SK-N-SH (cell line): ENCODE measurements at regions not wholly inside any gene's neighbourhood (a gene's known extent, or its start where the extent isn't known, plus 50 kb on each side); places are given as distances from the start of the nearest gene placed in this dataset.

Experiments used
- CTCF ChIA-PET: fragments of 300-600, 350-600 bp; formaldehyde crosslinking; extraction: SDS; loops from one replicate; lab custom pipeline; 2021; lab: Yijun Ruan, JAX
- POLR2A ChIA-PET: fragments of 350-600 bp; sonication (Branson Sonifier 250); formaldehyde crosslinking; extraction: SDS; loops from one replicate; lab custom pipeline; 2020; ENCODE audit warnings: antibody characterized with exemption, inconsistent platforms; lab: Yijun Ruan, JAX
- DNase-seq: peaks from one replicate; pipeline ENCODE4 v3.0.0; 2012
- H2AFZ ChIP-seq: fragments of 200-600 bp; sonication (generic); 2 replicates; pipeline ENCODE4 v1.8.1; 2016; ENCODE audit warnings: antibody characterized with exemption, mild to moderate bottlenecking, low read depth
- H3F3A ChIP-seq: fragments of 200-600 bp; sonication (generic); replicated peaks from 2 replicates; pipeline ENCODE3; 2016; ENCODE audit warnings: antibody characterized with exemption, mild to moderate bottlenecking; ENCODE audit not compliant: insufficient read depth
- H3K27ac ChIP-seq, 2 experiments: fragments of 200-500 bp in 1 of 2; fragments of 200-600 bp in 1 of 2; sonication (Bioruptor generic) in 1 of 2; sonication (generic), shearing (Covaris generic) in 1 of 2; 2 replicates each; pipeline versions ENCODE4 v1.5.1 to v1.6.1; 2014 to 2016; ENCODE audit warnings: low read depth in 2 of 2, inconsistent platforms in 1 of 2, low read length in 1 of 2, mild to moderate bottlenecking in 1 of 2, mixed read lengths in 1 of 2
- H3K27me3 ChIP-seq: fragments of 200-600 bp; sonication (generic), shearing (Covaris generic); 2 replicates; pipeline ENCODE4 v1.6.1; 2016; ENCODE audit warnings: mixed run types; ENCODE audit not compliant: insufficient read depth
- H3K36me3 ChIP-seq, 2 experiments: fragments of 200-500 bp in 1 of 2; fragments of 200-600 bp in 1 of 2; sonication (Bioruptor generic) in 1 of 2; sonication (generic) in 1 of 2; replicated peaks in 1 of 2; 2 replicates each; pipeline versions ENCODE3 to v1.5.1; 2014 to 2016; ENCODE audit warnings: low read length in 1 of 2, mild to moderate bottlenecking in 1 of 2; ENCODE audit not compliant: insufficient read depth in 2 of 2, control insufficient read depth in 1 of 2
- H3K4me1 ChIP-seq, 2 experiments: fragments of 200-500 bp in 1 of 2; fragments of 200-600 bp in 1 of 2; sonication (Bioruptor generic) in 1 of 2; sonication (generic), shearing (Covaris generic) in 1 of 2; 2 replicates each; pipeline versions ENCODE4 v1.5.1 to v1.6.1; 2014 to 2016; ENCODE audit warnings: low read depth in 1 of 2, low read length in 1 of 2, mixed run types in 1 of 2; ENCODE audit not compliant: insufficient read depth in 2 of 2, control insufficient read depth in 1 of 2
- H3K4me2 ChIP-seq: fragments of 200-600 bp; sonication (generic), shearing (Covaris generic); 2 replicates; pipeline ENCODE4 v1.6.1; 2017; ENCODE audit warnings: mixed run types
- H3K4me3 ChIP-seq, 2 experiments: fragments of 200-500 bp in 1 of 2; fragments of 200-600 bp in 1 of 2; sonication (Bioruptor generic) in 1 of 2; sonication (generic), shearing (Covaris generic) in 1 of 2; 2 replicates each; pipeline versions ENCODE4 v1.5.1 to v1.8.1; 2014 to 2016; ENCODE audit warnings: low read depth in 2 of 2, inconsistent platforms in 1 of 2, low read length in 1 of 2, mild to moderate bottlenecking in 1 of 2, mixed read lengths in 1 of 2, moderate library complexity in 1 of 2
- H3K79me2 ChIP-seq: fragments of 200-600 bp; sonication (generic); 2 replicates; pipeline ENCODE4 v1.8.1; 2017; ENCODE audit warnings: mild to moderate bottlenecking; ENCODE audit not compliant: insufficient read depth
- H3K9ac ChIP-seq: fragments of 200-600 bp; sonication (generic); 2 replicates; pipeline ENCODE4 v1.6.1; 2017; ENCODE audit warnings: mixed run types
- H3K9me2 ChIP-seq: fragments of 200-600 bp; sonication (generic); 2 replicates; pipeline ENCODE4 v1.6.1; 2017; ENCODE audit warnings: mixed run types
- H3K9me3 ChIP-seq: fragments of 200-600 bp; sonication (generic); 2 replicates; pipeline ENCODE4 v1.6.1; 2017; ENCODE audit warnings: mixed run types, mild to moderate bottlenecking, moderate library complexity
- H4K20me1 ChIP-seq: fragments of 200-600 bp; sonication (generic); 2 replicates; pipeline ENCODE4 v1.6.1; 2017; ENCODE audit warnings: mild to moderate bottlenecking, mixed run types; ENCODE audit not compliant: insufficient read depth
- ELF1 ChIP-seq: IDR thresholded peaks from 2 replicates; pipeline ENCODE4 v1.4.0; 2012
- FOSL2 ChIP-seq: IDR thresholded peaks from 2 replicates; pipeline ENCODE4 v1.4.0; 2012; ENCODE audit warnings: low read depth, mild to moderate bottlenecking, moderate library complexity, borderline replicate concordance
- FOXM1 ChIP-seq: IDR thresholded peaks from 2 replicates; pipeline ENCODE4 v1.4.0; 2012; ENCODE audit warnings: low read depth, mild to moderate bottlenecking
- GABPA ChIP-seq: IDR thresholded peaks from 2 replicates; pipeline ENCODE4 v1.4.0; 2012; ENCODE audit warnings: low read depth, mild to moderate bottlenecking
- GATA2 ChIP-seq: sonication (generic); formaldehyde crosslinking; IDR thresholded peaks from 2 replicates; pipeline ENCODE4 v1.5.0; 2020; ENCODE audit warnings: mild to moderate bottlenecking, missing genetic modification reagents
- JUND ChIP-seq: IDR thresholded peaks from 2 replicates; pipeline ENCODE4 v1.4.0; 2012
- MXI1 ChIP-seq: IDR thresholded peaks from 2 replicates; pipeline ENCODE4 v1.6.1; 2012; ENCODE audit warnings: mild to moderate bottlenecking, low read depth, low read length, improper control_type of control experiment
- NFIC ChIP-seq: IDR thresholded peaks from 2 replicates; pipeline ENCODE4 v1.4.0; 2012; ENCODE audit warnings: borderline replicate concordance
- NRF1 ChIP-seq: IDR thresholded peaks from 2 replicates; pipeline ENCODE4 v1.6.1; 2012; ENCODE audit warnings: low read depth, mild to moderate bottlenecking, low read length
- POLR2AphosphoS5 ChIP-seq: IDR thresholded peaks from 2 replicates; pipeline ENCODE4 v1.6.1; 2012; ENCODE audit warnings: low read depth, low read length
- RAD21 ChIP-seq: IDR thresholded peaks from 2 replicates; pipeline ENCODE4 v1.6.1; 2012; ENCODE audit warnings: mild to moderate bottlenecking, low read length
- REST ChIP-seq: IDR thresholded peaks from 2 replicates; pipeline ENCODE4 v1.6.1; 2012; ENCODE audit warnings: mild to moderate bottlenecking, low read depth, low read length, moderate library complexity
- RXRA ChIP-seq: IDR thresholded peaks from 2 replicates; pipeline ENCODE4 v1.4.0; 2012; ENCODE audit warnings: low read depth, mild to moderate bottlenecking, borderline replicate concordance
- SIN3A ChIP-seq: IDR thresholded peaks from 2 replicates; pipeline ENCODE4 v1.6.1; 2012; ENCODE audit warnings: low read depth, mild to moderate bottlenecking, low read length, moderate library complexity, borderline replicate concordance
- TAF1 ChIP-seq: IDR thresholded peaks from 2 replicates; pipeline ENCODE4 v1.6.1; 2012; ENCODE audit warnings: low read depth, mild to moderate bottlenecking, low read length, moderate library complexity, borderline replicate concordance
- TEAD4 ChIP-seq: IDR thresholded peaks from 2 replicates; pipeline ENCODE4 v1.4.0; 2012; ENCODE audit warnings: mild to moderate bottlenecking, borderline replicate concordance; ENCODE audit not compliant: insufficient read depth
- USF1 ChIP-seq: IDR thresholded peaks from 2 replicates; pipeline ENCODE4 v1.4.0; 2012; ENCODE audit warnings: low read depth, borderline replicate concordance
- YY1 ChIP-seq: IDR thresholded peaks from 2 replicates; pipeline ENCODE4 v1.4.0; 2012; ENCODE audit warnings: low read depth, mild to moderate bottlenecking
- WGBS: methylation state at CpG from one replicate; pipeline ENCODE4 v1.1.6; 2017; ENCODE audit warnings: low lambda C conversion rate; 5-methylcytosine and 5-hydroxymethylcytosine counted together
- TF ChIP-seq, protein P1 (sequence below): IDR thresholded peaks from 2 replicates; pipeline ENCODE4 v1.4.0; 2012; ENCODE audit warnings: low read depth
- TF ChIP-seq, protein P2 (sequence below): fragments of 150-350 bp; IDR thresholded peaks from 2 replicates; pipeline ENCODE4 v1.6.1; 2017; ENCODE audit warnings: antibody characterized with exemption, low read length, low read depth, borderline replicate concordance
- TF ChIP-seq, protein P3 (sequence below): fragments of 150-350 bp; IDR thresholded peaks from 2 replicates; pipeline ENCODE4 v1.6.1; 2016; ENCODE audit warnings: mild to moderate bottlenecking, low read depth, low read length

DNA sequence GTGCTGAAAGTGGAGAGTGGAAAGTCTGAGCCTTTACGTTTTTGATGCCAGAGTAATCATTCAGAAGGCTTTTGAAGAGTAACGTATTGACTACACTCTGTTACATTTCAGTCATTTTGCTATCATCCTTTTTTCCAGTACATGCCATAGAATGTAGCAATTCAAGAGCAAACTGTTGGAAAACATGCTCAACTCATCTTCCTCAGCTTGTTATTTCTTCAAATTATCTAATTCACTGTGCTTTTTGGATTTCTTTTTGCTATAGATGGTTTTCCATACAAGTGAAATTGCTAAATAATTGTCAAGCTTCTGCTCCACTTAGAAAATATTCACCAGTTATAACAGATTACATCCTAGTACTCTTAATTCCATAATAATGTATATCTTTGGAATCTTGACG lies 129.9 kb upstream of the CLEC14A start:
- POLR2A ChIA-PET, result no interaction called here
- Histone ChIP-seq H3K27me3 (no peaks in the 10 kb centered on the region), H3K36me3 (no peaks in the 10 kb centered on the region), H3K9me3 (no peaks in the 10 kb centered on the region), H3K27ac (no peak overlapping the region)
- TF ChIP-seq MXI1 (no peak), SIN3A (no peak), YY1 (no peak), JUND (no peak), RAD21 (no peak), RXRA (no peak), NRF1 (no peak), GABPA (no peak)
- TF ChIP-seq, protein P1, sequence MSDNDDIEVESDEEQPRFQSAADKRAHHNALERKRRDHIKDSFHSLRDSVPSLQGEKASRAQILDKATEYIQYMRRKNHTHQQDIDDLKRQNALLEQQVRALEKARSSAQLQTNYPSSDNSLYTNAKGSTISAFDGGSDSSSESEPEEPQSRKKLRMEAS, result no peak
- TF ChIP-seq, protein P2, sequence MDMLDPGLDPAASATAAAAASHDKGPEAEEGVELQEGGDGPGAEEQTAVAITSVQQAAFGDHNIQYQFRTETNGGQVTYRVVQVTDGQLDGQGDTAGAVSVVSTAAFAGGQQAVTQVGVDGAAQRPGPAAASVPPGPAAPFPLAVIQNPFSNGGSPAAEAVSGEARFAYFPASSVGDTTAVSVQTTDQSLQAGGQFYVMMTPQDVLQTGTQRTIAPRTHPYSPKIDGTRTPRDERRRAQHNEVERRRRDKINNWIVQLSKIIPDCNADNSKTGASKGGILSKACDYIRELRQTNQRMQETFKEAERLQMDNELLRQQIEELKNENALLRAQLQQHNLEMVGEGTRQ, result no peak
- TF ChIP-seq, all 33 proteins: peak for 0
- CTCF ChIA-PET, result no interaction called here
- Histone ChIP-seq H3K9me2 (no peaks in the 10 kb centered on the region), H3K9ac (no peak overlapping the region), H3K79me2 (no peaks in the 10 kb centered on the region), H2AFZ (no peak overlapping the region), H3K4me2 (no peak overlapping the region), H3F3A (no peaks in the 10 kb centered on the region), H4K20me1 (no peaks in the 10 kb centered on the region), H3K4me3 (no peak overlapping the region), H3K4me1 (no peaks in the 10 kb centered on the region)
- 32% methylated on average over 3 of the region's 3 CpGs for WGBS
- no peak for DNase-seq

DNA sequence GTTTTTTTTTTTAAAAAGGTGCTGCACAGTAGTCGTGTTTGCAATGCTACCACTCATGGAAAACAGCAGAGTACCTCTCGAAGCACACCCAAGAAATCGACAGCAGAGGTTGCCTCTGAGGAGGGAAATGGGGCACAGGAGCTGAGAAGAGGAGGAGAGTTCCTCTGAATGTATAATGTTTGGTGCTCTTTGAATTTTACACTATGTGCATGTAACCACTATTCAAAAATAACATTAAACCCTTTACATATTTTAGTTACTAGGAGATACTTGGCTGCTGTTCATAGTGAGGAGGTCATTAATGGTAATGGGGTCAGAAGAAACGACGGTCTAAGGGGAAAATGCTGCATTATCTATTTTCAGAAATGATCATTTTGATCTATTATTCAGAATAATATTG lies 129.4 kb upstream of the CLEC14A start:
- no peak overlapping the region for H3K9ac ChIP-seq
- POLR2A ChIA-PET, result no interaction called here
- no peak for DNase-seq
- H3F3A ChIP-seq, result no peaks in the 10 kb centered on the region
- H4K20me1 ChIP-seq, result no peaks in the 10 kb centered on the region
- no peaks in the 10 kb centered on the region for H3K27me3 ChIP-seq
- CTCF ChIA-PET, result no interaction called here
- H3K4me1 ChIP-seq, result no peaks in the 10 kb centered on the region
- H3K4me3 ChIP-seq, result no peak overlapping the region
- H3K27ac ChIP-seq, result no peak overlapping the region
- no peaks in the 10 kb centered on the region for H3K36me3 ChIP-seq
- no peaks in the 10 kb centered on the region for H3K9me3 ChIP-seq
- no peak overlapping the region for H3K4me2 ChIP-seq
- WGBS, result 13% methylated on average over 5 of the region's 5 CpGs
- H2AFZ ChIP-seq, result no peak overlapping the region
- no peaks in the 10 kb centered on the region for H3K79me2 ChIP-seq
- H3K9me2 ChIP-seq, result no peaks in the 10 kb centered on the region
- TF ChIP-seq TAF1 (no peak), FOXM1 (no peak), USF1 (no peak), TEAD4 (no peak), SIN3A (no peak), GATA2 (CRISPR knock-in tag) (no peak), POLR2AphosphoS5 (no peak), REST (no peak), RAD21 (no peak), JUND (no peak), ELF1 (no peak), FOSL2 (no peak), NFIC (no peak), GABPA (no peak)
- TF ChIP-seq, protein P2, result no peak
- TF ChIP-seq, protein P3, sequence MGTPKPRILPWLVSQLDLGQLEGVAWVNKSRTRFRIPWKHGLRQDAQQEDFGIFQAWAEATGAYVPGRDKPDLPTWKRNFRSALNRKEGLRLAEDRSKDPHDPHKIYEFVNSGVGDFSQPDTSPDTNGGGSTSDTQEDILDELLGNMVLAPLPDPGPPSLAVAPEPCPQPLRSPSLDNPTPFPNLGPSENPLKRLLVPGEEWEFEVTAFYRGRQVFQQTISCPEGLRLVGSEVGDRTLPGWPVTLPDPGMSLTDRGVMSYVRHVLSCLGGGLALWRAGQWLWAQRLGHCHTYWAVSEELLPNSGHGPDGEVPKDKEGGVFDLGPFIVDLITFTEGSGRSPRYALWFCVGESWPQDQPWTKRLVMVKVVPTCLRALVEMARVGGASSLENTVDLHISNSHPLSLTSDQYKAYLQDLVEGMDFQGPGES, result no peak
